DOHH2 (cell line): ENCODE measurements at regions not wholly inside any gene's neighbourhood (a gene's known extent, or its start where the extent isn't known, plus 50 kb on each side); places are given as distances from the start of the nearest gene placed in this dataset.
A peak's percentile ranks its signal among the peaks of the same experiment; 100 is the strongest.

Experiments used
- EZH2phosphoT487 ChIP-seq: fragments of 200-600 bp; sonication (generic); IDR thresholded peaks from 2 replicates; pipeline ENCODE4 v1.6.1; 2017; ENCODE audit warnings: borderline replicate concordance, mild to moderate bottlenecking, antibody characterized with exemption, low read length, moderate library complexity, mixed read lengths
- TF ChIP-seq, protein P1 (sequence below): fragments of 200-600 bp; sonication (generic); IDR thresholded peaks from one replicate; pipeline ENCODE4 v1.5.1; 2014; ENCODE audit warnings: antibody characterized with exemption, mild to moderate bottlenecking, low read depth, low read length; ENCODE audit not compliant: poor library complexity, severe bottlenecking

DNA sequence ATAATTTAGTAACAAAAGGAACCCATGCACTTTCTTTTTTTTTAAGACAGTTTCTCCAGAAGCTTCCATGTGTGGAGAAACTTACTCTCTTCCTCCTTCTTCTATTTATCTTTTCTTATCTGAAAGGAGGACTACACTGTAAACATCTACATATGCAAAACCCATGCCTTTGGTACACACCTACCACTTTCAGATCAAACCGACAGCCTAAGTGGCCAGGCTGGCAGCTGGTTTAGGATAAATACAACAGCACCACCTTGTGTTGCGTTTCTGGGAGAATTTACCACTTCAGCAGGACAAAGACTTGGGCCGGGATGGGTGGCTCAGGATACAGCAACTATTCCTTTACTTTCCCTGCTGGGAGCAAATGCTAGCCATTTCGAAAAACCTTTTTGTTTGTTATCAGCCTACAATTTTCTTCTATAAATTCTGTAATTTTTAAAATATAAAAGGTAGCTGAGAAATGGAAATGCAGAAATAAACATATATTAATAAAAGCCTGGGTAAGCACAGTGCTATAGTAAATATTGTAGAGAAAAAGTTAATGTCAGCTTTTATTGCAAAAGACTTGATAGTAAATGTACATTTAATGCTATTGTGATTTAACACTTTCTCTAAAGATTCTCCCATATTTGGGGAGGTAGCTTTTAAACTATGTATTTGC is 94.0 kb upstream of the RFC3 start:
- TF ChIP-seq, protein P1, sequence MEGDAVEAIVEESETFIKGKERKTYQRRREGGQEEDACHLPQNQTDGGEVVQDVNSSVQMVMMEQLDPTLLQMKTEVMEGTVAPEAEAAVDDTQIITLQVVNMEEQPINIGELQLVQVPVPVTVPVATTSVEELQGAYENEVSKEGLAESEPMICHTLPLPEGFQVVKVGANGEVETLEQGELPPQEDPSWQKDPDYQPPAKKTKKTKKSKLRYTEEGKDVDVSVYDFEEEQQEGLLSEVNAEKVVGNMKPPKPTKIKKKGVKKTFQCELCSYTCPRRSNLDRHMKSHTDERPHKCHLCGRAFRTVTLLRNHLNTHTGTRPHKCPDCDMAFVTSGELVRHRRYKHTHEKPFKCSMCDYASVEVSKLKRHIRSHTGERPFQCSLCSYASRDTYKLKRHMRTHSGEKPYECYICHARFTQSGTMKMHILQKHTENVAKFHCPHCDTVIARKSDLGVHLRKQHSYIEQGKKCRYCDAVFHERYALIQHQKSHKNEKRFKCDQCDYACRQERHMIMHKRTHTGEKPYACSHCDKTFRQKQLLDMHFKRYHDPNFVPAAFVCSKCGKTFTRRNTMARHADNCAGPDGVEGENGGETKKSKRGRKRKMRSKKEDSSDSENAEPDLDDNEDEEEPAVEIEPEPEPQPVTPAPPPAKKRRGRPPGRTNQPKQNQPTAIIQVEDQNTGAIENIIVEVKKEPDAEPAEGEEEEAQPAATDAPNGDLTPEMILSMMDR: peak; percentile 48
- TF ChIP-seq EZH2phosphoT487: no peak
